HG03064 (cell line): ENCODE measurements at regions not wholly inside any gene's neighbourhood (a gene's known extent, or its start where the extent isn't known, plus 50 kb on each side); places are given as distances from the start of the nearest gene placed in this dataset.
"Not testable (repeated sequence)": the region's sequence is repeated elsewhere in the genome, so short reads cannot be mapped to it uniquely, and the experiment has no call there.

Experiments
- ATAC-seq: cut with Tn5 transposase; IDR thresholded peaks from one replicate; pipeline ENCODE4 v1.9.1; 2021; ENCODE audit warnings: low read depth; ENCODE audit not compliant: unreplicated experiment

- ATAC-seq, result no peak
Measured at GRCh38 chr3:104903064-104903463, 463.6 kb upstream of the ALCAM start.

- no peak for ATAC-seq
Measured at GRCh38 chr3:104906001-104906639, 460.6 kb upstream of the ALCAM start.

- no peak for ATAC-seq
Measured at GRCh38 chr3:104907507-104907906, 459.2 kb upstream of the ALCAM start.

GRCh38 chr3:104908761-104909160 lies 457.9 kb upstream of the ALCAM start:
- ATAC-seq, result no peak

GRCh38 chr3:104909198-104909597 lies 457.5 kb upstream of the ALCAM start:
- no peak for ATAC-seq

GRCh38 chr3:104909721-104910120 lies 457.0 kb upstream of the ALCAM start:
- ATAC-seq, result no peak

- ATAC-seq, result no peak
Measured at GRCh38 chr3:104911376-104911775, 455.3 kb upstream of the ALCAM start.

GRCh38 chr3:104916971-104917370 lies 449.7 kb upstream of the ALCAM start:
- no peak for ATAC-seq

- no peak for ATAC-seq
Measured at GRCh38 chr3:104920512-104920911, 446.2 kb upstream of the ALCAM start.

- no peak for ATAC-seq
Measured at GRCh38 chr3:104933972-104934371, 432.7 kb upstream of the ALCAM start.

- no peak for ATAC-seq
Measured at GRCh38 chr3:104935613-104936012, 431.1 kb upstream of the ALCAM start.

- no peak for ATAC-seq
Measured at GRCh38 chr3:104939196-104939595, 427.5 kb upstream of the ALCAM start.

- no peak for ATAC-seq
Measured at GRCh38 chr3:104941785-104942184, 424.9 kb upstream of the ALCAM start.

GRCh38 chr3:104943974-104944373 lies 422.7 kb upstream of the ALCAM start:
- ATAC-seq, result no peak

GRCh38 chr3:104947943-104948342 lies 418.8 kb upstream of the ALCAM start:
- no peak for ATAC-seq

- ATAC-seq, result not testable (repeated sequence)
Measured at GRCh38 chr3:104949810-104950209, 416.9 kb upstream of the ALCAM start.

GRCh38 chr3:104951426-104951825 lies 415.3 kb upstream of the ALCAM start:
- ATAC-seq, result no peak

- ATAC-seq, result no peak
Measured at GRCh38 chr3:104952146-104952972, 414.4 kb upstream of the ALCAM start.

GRCh38 chr3:104956620-104957345 lies 409.9 kb upstream of the ALCAM start:
- no peak for ATAC-seq

- no peak for ATAC-seq
Measured at GRCh38 chr3:104960579-104960978, 406.1 kb upstream of the ALCAM start.

GRCh38 chr3:104961851-104962250 lies 404.9 kb upstream of the ALCAM start:
- no peak for ATAC-seq
